Hepatocyte (in vitro differentiated cells): ENCODE measurements at regions not wholly inside any gene's neighbourhood (a gene's known extent, or its start where the extent isn't known, plus 50 kb on each side); places are given as distances from the start of the nearest gene placed in this dataset.

Experiments used
- CTCF ChIP-seq: fragments of 200-600 bp; sonication (generic); IDR thresholded peaks from 2 replicates; pipeline ENCODE4 v1.5.1; 2016; ENCODE audit warnings: antibody characterized with exemption, mild to moderate bottlenecking; ENCODE audit not compliant: poor library complexity
- EZH2 ChIP-seq: fragments of 200-600 bp; sonication (generic); IDR thresholded peaks from 2 replicates; pipeline ENCODE4 v1.6.1; 2016; ENCODE audit warnings: antibody characterized with exemption, mild to moderate bottlenecking, borderline replicate concordance
- EZH2phosphoT487 ChIP-seq: fragments of 200-600 bp; sonication (generic); IDR thresholded peaks from one replicate; pipeline ENCODE4 v1.6.1; 2018; ENCODE audit warnings: antibody characterized with exemption, mild to moderate bottlenecking, low read depth, moderate library complexity; ENCODE audit not compliant: unreplicated experiment, severe bottlenecking

DNA sequence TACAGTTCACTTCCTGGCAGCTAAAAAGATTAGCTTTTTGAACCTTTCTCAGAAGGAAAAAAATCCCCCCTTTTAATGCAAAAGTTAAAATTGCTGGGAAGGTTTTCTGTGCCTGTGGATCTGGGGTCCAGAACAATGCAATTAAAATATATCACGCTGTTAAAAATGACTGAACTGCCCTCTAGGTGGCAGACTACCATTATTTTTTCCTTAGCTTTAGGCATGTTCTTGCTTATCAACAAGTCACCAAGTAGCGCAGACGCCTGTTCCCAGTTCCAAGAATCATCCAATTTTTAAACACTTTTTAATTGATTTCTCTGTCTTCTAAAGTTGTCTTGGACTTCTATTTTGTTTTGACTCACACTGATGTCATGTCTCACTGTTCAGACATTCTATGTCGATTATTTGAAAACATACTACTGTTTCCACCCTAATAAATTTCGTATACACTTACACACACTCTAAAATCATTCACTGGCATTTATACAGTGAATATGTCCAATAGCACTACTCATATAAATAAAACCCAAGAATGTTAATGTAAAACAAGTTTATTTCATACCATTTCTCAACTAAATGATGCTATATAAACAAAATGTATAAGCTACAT lies 661.6 kb downstream of the RAPGEF2 start:
- no peak for TF ChIP-seq EZH2
- TF ChIP-seq CTCF, result peak; percentile 80
- TF ChIP-seq EZH2phosphoT487, result no peak
